ENCODE measurements at regions not wholly inside any gene's neighbourhood (a gene's known extent, or its start where the extent isn't known, plus 50 kb on each side); places are given as distances from the start of the nearest gene placed in this dataset.

DNA sequence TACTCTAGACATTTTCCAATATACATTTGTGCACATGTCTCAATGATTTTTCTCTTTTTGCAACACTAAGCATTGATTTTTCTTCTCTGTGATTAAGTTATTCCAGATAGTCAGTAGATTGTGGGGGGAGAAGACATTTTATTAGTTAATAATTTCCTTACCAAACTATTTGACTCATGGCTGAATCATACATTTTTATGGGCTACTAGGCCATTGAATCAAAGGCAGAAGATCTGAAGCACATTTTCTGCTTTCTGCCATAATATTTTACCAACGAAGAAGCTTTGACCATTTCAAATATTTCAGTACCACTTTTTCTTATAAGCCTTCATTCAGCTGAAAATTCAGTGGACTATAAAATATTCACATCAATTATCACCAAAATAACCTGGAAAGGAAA, 175.6 kb downstream of the IRX2 start:
- no peak for DNase-seq (ENCODE audit: low read depth in 4 of 4, low spot score in 2 of 4)

- no peak for DNase-seq (ENCODE audit: low read depth in 4 of 4, low spot score in 2 of 4)
These were observed 176.2 kb downstream of the IRX2 start for GRCh38 chr5:2575292-2575691.

DNA sequence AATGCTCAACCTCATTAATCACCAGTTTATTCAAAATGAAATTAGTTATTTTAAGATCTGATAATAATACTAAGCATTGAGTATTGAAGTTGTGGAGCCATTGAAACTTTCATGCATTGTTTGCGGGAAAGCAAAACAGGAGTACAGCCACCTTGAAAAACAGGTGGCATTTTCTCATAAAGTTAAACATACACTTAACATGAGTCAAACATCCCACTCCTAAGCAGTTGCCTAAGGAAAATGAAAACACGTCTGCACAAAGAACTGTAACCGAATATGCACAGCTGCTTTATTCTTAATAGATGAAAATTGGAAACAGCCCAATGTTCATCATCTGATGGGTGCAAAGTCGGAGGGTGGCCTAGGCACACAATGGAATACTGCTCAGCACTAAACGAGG, 177.3 kb downstream of the IRX2 start:
- no peak for DNase-seq (ENCODE audit: low read depth in 4 of 4, low spot score in 2 of 4)

DNA sequence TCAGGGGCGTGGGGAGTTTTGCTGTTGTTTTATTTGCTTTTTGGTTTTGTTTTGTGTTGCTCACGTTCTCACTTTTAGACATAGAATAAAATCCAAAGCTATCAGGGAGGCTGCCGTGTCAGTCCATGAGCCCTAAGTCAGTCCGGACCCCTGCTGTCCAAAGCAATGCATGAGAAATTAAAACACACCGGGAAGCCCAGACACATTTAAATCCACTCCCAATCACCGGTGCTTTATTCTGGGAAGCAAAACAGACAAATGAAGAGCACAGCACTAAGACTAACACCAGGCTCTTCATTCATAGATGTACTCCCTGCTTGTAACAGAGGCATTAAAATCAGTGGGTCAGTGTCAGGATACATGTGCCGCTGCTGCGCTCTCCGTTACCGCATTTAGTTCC, 180.9 kb downstream of the IRX2 start:
- no peak for DNase-seq (ENCODE audit: low read depth in 4 of 4, low spot score in 2 of 4)

DNA sequence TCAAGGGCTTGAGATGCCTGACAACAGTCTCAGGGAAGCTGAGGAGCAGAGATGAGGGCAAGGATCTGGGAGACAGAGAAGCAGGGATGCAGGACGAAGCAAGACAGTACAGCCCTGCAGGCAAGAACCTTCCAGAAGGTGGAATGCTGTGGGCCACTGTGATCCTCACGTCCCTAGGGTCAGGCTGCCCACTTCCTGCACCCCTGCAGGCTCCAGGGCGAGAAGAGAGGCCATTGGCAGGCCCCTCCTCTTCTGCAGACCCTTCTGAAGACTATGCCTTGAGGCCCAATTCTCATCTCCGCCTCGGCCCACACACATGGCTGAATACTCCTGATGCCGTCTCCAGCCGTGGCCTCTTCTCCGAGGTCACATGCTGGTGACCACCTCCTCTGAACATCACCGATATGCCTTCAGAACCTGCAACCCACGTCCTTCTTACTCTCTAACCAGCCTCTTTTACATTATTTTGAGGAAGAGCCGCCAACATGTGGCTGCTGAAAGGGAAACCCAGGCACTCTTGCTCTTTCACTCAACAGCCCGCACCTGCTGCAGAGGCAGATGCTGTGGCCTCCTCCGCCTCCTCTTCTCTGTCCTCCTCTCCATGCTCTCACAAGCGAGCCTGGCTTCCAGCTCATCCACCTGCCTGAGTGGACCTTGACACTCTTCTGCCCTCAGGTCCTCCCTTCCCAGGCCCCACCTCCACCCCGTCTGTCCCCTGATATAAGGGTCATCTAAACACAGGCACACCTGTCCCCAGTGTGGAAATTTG, 181.5 kb downstream of the IRX2 start:
- no peak for DNase-seq (ENCODE audit: low read depth in 4 of 4, low spot score in 2 of 4)

- no peak for DNase-seq (ENCODE audit: low read depth in 4 of 4, low spot score in 2 of 4)
These were observed 182.3 kb downstream of the IRX2 start for GRCh38 chr5:2569176-2569575.

- DNase-seq (ENCODE audit: low read depth in 4 of 4, low spot score in 2 of 4), result no peak
These were observed 185.2 kb downstream of the IRX2 start for GRCh38 chr5:2566284-2566683.

DNA sequence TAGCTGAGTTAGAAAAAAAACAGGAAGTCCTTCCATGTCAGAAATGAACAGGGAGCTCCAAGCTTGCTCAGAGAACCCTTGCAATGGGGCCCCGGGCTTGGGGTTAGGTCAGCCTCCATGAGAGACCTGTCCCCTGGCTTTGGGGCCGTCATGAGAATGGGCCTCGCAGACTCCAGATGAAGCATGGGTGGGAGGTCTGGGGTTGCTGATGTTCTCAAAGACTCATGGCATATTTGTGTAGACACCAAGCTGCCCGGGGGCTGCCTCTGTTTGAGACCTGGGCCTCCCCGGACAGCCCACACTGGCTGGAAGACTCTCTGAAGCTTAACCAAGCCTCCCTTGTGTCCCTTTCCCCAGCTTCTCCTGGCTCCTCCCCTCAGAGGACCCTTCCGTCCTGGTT, 186.3 kb downstream of the IRX2 start:
- no peak for DNase-seq (ENCODE audit: low read depth in 4 of 4, low spot score in 2 of 4)

- no peak for DNase-seq (ENCODE audit: low read depth in 4 of 4, low spot score in 2 of 4)
These were observed 188.4 kb downstream of the IRX2 start for GRCh38 chr5:2563046-2563445.

- DNase-seq (ENCODE audit: low read depth in 4 of 4, low spot score in 2 of 4), result no peak
These were observed 189.4 kb downstream of the IRX2 start for GRCh38 chr5:2562036-2562435.

DNA sequence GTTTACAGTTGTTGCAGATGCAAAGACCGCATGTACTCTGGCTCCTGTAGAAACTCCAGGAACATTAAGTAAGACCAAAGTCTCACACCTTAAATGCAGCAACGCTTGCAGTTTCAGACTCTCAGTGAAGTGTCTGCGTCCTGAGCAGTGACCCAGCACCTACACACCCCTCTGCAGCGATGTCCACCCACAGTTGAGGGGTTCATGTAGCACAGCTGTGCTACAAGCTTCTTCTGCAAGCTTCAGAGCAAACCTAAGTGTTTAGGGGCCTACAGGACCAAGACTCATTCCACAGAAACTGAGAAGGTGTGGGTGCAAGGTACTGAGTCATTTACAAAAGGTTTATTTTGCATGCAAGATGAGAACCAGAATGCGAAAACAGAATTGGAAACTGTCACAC, 191.0 kb downstream of the IRX2 start:
- no peak for DNase-seq (ENCODE audit: low read depth in 4 of 4, low spot score in 2 of 4)

GRCh38 chr5:2557435-2557834, 194.0 kb downstream of the IRX2 start:
- no peak for DNase-seq (ENCODE audit: low read depth in 4 of 4, low spot score in 2 of 4)

DNA sequence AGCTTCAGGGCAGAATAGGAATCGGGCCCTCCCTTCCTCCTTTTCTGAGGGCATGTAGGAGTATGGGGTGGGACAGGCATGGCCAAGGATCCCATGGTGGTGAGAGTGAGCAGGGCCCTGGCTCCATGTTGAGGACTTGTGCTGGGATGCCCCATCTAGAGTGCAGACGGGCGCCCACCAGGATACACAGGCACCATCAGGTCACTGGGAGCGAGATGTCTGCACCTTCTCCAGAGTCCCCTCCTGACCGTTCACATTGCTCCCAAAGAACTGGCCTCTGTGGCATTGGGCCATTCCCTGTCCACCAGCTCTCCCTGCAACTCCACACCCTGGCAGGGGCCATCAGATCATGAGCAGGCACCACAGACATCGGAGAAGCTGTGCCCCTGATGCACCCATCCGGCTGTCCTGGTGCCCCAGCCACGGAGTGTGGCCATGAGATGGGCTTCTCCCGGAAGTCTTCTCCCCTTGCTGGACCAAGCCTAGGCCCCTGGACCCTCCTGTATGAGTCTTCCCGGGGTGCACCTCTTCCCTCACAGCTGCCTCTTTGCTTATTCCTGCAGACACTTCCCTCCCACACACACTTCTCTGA, 195.0 kb downstream of the IRX2 start:
- no peak for DNase-seq (ENCODE audit: low read depth in 4 of 4, low spot score in 2 of 4)

GRCh38 chr5:2553611-2554010, 197.9 kb downstream of the IRX2 start:
- no peak for DNase-seq (ENCODE audit: low read depth in 4 of 4, low spot score in 2 of 4)

DNA sequence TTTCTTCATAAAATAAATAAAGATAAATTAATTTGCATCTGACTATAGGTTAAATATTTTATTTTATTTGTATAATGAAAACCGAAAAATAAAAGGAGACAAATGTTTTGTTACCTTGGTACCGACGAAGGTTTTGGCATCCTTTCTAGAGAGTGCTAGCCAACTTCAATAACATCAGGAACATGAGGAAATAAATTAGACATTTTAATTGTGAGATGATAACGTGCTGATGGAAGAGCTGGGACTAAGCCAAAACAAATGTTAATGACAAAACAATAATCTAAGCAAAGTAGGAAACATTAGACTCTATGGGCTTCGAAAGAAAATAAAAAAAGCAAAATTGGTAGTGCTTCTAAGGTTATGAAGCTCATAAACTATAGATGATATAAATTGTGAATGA, 201.0 kb downstream of the IRX2 start:
- no peak for DNase-seq (ENCODE audit: low read depth in 4 of 4, low spot score in 2 of 4)

DNA sequence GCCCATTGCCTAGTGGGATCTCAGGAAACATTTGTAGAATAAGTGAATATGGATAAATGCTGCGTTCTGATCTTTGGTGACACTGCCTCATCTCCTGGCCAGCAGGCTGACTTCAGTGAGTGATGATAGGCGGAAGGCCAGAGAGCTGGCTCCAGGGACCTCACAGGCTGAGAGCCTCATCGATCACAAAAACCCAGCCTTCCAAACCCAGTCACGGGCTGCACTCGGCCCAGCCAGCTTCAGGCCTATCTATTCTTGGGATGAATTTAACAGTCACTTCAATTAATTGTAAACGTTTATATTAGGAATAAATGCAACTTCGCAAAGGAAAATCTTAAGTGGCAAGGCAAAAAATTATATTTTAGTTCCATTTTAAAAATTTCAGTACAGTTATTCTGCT, 201.6 kb downstream of the IRX2 start:
- no peak for DNase-seq (ENCODE audit: low read depth in 4 of 4, low spot score in 2 of 4)

DNA sequence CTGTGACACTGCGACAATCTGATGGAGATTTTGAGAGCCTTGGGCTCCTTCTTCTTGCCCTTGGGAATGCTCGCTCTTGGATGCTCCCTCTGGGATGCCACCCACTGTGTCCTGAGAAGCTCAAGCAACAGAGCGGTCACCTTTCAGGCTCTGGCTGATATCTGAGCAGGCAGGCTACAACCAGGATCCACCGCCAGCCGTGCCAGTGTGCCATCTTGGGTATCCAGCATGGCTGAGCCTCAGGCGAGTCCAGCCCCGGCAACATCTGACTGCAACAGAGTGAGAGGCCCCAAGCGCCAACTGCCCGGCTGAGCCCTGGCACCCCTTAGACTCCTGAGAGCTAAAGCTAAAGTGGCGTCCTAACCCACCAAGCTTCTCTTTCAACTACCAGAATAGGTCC, 202.1 kb downstream of the IRX2 start:
- DNase-seq (ENCODE audit: low read depth in 4 of 4, low spot score in 2 of 4), result no peak

DNA sequence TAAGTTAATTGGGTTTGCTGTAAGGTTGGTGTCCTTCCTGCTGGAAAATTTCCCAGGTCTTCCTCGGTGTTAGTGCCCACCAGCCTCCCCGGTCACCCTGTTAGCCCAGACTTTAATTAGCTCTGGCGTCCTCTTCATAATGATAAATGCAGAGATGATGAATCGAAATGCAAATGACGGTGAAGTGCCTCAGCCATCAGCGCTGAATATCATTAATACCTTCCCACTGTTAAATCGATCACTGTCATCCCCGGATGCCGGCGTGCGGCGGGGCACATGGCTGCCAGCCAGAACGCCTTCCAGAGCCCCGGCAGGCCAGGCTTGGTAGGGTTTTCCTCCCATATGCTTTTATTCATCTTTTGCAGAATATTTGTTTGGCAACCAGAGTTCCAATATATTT, 204.5 kb downstream of the IRX2 start:
- no peak for DNase-seq (ENCODE audit: low read depth in 4 of 4, low spot score in 2 of 4)

DNA sequence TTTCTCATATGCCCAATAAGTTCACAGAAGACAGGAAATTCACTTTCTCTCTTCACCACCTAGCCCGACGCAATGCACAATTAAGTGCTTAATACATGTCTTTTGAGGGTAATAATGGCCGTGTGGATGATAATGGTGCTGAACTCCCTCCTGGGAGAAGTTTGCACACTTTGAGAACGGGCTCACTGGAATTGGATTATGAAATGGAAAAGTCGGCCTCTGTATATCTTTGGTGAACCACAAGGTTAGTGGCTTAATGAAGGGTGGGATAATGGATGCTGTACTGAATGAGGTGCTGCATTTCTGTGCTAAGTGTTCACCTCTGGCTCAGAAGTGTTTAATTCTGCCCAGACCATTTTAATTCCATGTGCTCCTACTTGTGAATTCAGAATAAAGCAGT, 207.5 kb downstream of the IRX2 start:
- DNase-seq (ENCODE audit: low read depth in 4 of 4, low spot score in 2 of 4), result no peak

GRCh38 chr5:2542821-2543220, 208.7 kb downstream of the IRX2 start:
- no peak for DNase-seq (ENCODE audit: low read depth in 4 of 4, low spot score in 2 of 4)

DNA sequence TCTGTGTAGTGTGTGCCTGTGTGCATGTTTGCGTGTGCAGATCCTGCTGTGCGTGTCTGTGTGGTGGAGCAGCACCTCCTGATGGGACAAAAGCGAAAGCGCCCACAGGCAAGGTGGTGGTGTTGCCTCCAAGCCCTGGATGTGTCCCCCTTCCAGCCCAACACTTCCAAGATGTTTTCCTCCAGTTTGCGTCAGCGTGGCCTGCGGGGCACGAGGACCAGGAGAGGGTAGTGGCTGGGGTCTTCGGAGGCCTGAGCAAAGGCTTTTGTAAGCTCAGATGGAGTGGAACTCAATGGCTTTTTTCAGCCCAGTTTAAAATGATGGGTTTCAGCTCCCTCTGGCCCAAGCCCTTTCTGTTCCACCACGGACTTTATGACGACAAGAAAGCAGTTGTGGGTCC, 209.5 kb downstream of the IRX2 start:
- no peak for DNase-seq (ENCODE audit: low read depth in 4 of 4, low spot score in 2 of 4)

GRCh38 chr5:2538169-2538568, 213.3 kb downstream of the IRX2 start:
- DNase-seq (ENCODE audit: low read depth in 4 of 4, low spot score in 2 of 4), result no peak

Data from left renal cortex interstitium (tissue), 4 donors.